Erythroblast (primary cell): ENCODE measurements at regions not wholly inside any gene's neighbourhood (a gene's known extent, or its start where the extent isn't known, plus 50 kb on each side); places are given as distances from the start of the nearest gene placed in this dataset.

Experiments used
- GATA1 ChIP-seq: IDR thresholded peaks from 2 replicates; pipeline ENCODE4 v1.6.1; 2011; ENCODE audit warnings: low read depth, mild to moderate bottlenecking, control low read depth, low read length, moderate library complexity
- POLR2A ChIP-seq: IDR thresholded peaks from 2 replicates; pipeline ENCODE4 v1.6.1; 2011; ENCODE audit warnings: mild to moderate bottlenecking, low read length

- TF ChIP-seq POLR2A: no peak
- TF ChIP-seq GATA1: no peak
Observed at GRCh38 chr2:145799595-145800108, 1279.7 kb upstream of the ZEB2 start.
